ENCODE measurements at regions not wholly inside any gene's neighbourhood (a gene's known extent, or its start where the extent isn't known, plus 50 kb on each side); places are given as distances from the start of the nearest gene placed in this dataset.

DNA sequence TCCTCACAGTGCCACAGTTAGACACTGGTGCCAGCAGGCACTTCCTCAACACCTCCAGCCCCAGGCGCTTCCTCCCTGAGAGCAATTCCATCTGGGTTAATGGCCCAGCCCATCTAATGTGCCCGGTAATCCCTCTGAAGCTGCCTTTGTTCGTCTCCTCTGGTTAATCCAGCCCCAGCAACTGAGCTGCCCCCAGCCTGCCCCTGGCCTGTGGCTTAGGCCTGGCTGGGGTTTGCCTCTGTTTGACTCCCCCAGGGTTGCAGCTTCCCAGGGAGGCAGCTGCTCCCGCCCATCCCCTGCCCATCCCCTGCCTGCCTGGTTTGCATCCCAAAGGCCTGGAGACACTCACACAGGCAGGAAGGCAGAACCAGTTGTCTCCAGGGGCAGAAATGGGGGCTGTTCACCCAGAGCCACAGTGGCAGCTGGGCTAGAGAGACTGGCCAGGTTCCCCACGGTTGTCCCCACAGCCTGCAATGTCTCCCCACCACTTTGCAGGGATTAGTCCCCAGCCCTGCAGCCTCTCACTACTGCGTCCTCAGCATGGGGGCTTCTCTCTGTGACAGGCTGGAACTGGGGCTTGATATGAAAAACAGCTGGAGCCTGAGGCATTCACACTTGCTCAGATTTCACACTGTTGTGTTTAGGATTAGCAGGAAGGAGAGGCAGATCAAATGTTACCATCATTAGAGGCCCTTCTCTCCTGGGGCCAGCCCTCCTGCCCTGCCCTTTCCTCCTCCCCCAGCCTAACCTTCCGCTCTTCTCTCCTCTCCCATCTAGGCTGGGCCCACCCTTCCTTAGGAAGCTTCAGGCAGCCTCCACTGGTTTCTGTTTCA, 120.2 kb downstream of the TLR5 start:
- peaks cover 0 to 12% of the 10 kb centered on the region in 2 experiments; a peak in 2 of 4 replicates for H3K79me2 ChIP-seq (ENCODE audit: control insufficient read depth in 1 of 2, insufficient read depth in 2 of 2, low read length in 2 of 2)
- CTCF ChIA-PET (ENCODE audit: partially characterized antibody): interaction anchor here (0.8 to 2.1 kb wide), 5 partner anchors 15 to 67 kb away, joined by 3 to 7 read pairs (median 5); no protein-coding TSS in a partner anchor
- H4K8ac ChIP-seq (ENCODE audit: extremely low read depth, insufficient read depth, low read length): peak overlapping the region; percentile 75; the same call in 1 of the 2 replicates
- H3K23ac ChIP-seq (ENCODE audit: insufficient read length): no peak overlapping the region
- H2BK12ac ChIP-seq (ENCODE audit: low read depth, low read length): peak overlapping the region; percentile 96; the same call in 1 of the 2 replicates
- POLR2A ChIA-PET (ENCODE audit: partially characterized antibody): interaction anchor here (0.7 to 6.4 kb wide), 19 partner anchors 8 to 227 kb away, joined by 3 to 62 read pairs (median 5); no protein-coding TSS in a partner anchor
- H4K91ac ChIP-seq (replicated peaks; ENCODE audit: insufficient read length, low read length): peak overlapping the region; percentile 91
- H3K4me1 ChIP-seq (replicated peaks in 1 of 4; ENCODE audit: control insufficient read depth in 3 of 4, insufficient read depth in 4 of 4, low read length in 3 of 4): peaks cover 14 to 42% (median 27%) of the 10 kb centered on the region in 4 experiments
- H3K36me3 ChIP-seq (ENCODE audit: control insufficient read depth in 2 of 4, insufficient read depth in 4 of 4, low read length in 3 of 4): peaks cover 7 to 70% (median 26%) of the 10 kb centered on the region in 4 experiments
- peak overlapping the region in 1 of 4 experiments; percentile 61; a peak in 1 of 7 replicates for H3K9ac ChIP-seq (replicated peaks in 1 of 4; ENCODE audit: extremely low read depth in 1 of 4, low read depth in 3 of 4, low read length in 3 of 4)
- peak overlapping the region; percentile 98 for H3K18ac ChIP-seq (ENCODE audit: extremely low read depth, low read length)
- no peak overlapping the region for H3K14ac ChIP-seq (ENCODE audit: insufficient read length)
- H3K4me3 ChIP-seq (ENCODE audit: extremely low read depth in 1 of 4, insufficient read depth in 2 of 4, low read depth in 3 of 4, low read length in 4 of 4): peak overlapping the region in 3 of 4 experiments; percentile 5 to 47 (median 12); a peak in 4 of 8 replicates
- peak overlapping the region; percentile 46; the same call in 1 of the 2 replicates for H3K27ac ChIP-seq (ENCODE audit: low read depth, low read length)
- no peak overlapping the region for H2AFZ ChIP-seq (ENCODE audit: low read length)
- DNase-seq (ENCODE audit: low read depth in 1 of 2, low spot score in 2 of 2) (no peak), FAIRE-seq (peak; percentile 48)
- no peaks in the 10 kb centered on the region for H3K27me3 ChIP-seq (replicated peaks in 1 of 4; ENCODE audit: control insufficient read depth in 3 of 4, extremely low read depth in 1 of 4, insufficient read depth in 3 of 4, low read length in 3 of 4)
- peak overlapping the region; percentile 98 for H2BK5ac ChIP-seq (ENCODE audit: low read depth, low read length)
- no peaks in the 10 kb centered on the region for H3K9me3 ChIP-seq (ENCODE audit: insufficient read depth in 2 of 2, low read depth in 1 of 2, low read length in 1 of 2)
- H4K5ac ChIP-seq (ENCODE audit: insufficient read length, low read depth, low read length): peak overlapping the region; percentile 82
- H2BK20ac ChIP-seq (ENCODE audit: low read length): peak overlapping the region; percentile 40; the same call in 1 of the 2 replicates
- H3K79me1 ChIP-seq (ENCODE audit: low read depth, low read length): peaks cover 6% of the 10 kb centered on the region
- H2AK5ac ChIP-seq (ENCODE audit: low read depth, low read length): peak overlapping the region; percentile 61; the same call in 1 of the 2 replicates
- peaks cover 3% of the 10 kb centered on the region; the same call in 1 of the 2 replicates for H3K23me2 ChIP-seq (ENCODE audit: low read depth, low read length)
- H3K4me2 ChIP-seq (ENCODE audit: insufficient read depth in 1 of 2, low read depth in 2 of 2, low read length in 2 of 2): peak overlapping the region; percentile 59 to 73
- peak overlapping the region; percentile 67; the same call in 1 of the 2 replicates for H2BK15ac ChIP-seq (ENCODE audit: low read length)
- H3K4ac ChIP-seq (replicated peaks; ENCODE audit: insufficient read length, low read depth, low read length): peak overlapping the region; percentile 100
- H2BK120ac ChIP-seq (replicated peaks; ENCODE audit: low read depth, low read length): peak overlapping the region; percentile 88
- peak overlapping the region; percentile 43 for H3K56ac ChIP-seq (replicated peaks; ENCODE audit: insufficient read length, low read depth, low read length)
- 33% methylated on average over 6 of the region's 7 CpGs; no CpG with 5 or more reads in 1 of the 2 experiments for WGBS, 2 experiments (ENCODE audit: extremely low coverage in 1 of 2, insufficient coverage in 1 of 2, insufficient read length in 1 of 2, insufficient replicate concordance in 2 of 2, low coverage in 1 of 2, low lambda C conversion rate in 2 of 2, missing lambda C conversion rate in 1 of 2)
- H4K20me1 ChIP-seq (replicated peaks in 1 of 2; ENCODE audit: control insufficient read depth in 1 of 2, insufficient read depth in 2 of 2, low read length in 2 of 2): peaks cover 2 to 4% of the 10 kb centered on the region in 2 experiments
- no peak for TF ChIP-seq ATF3 (IDR thresholded peaks at IDR 0.05; ENCODE audit: insufficient read depth, low read depth, low read length)
- TF ChIP-seq TCF12 (IDR thresholded peaks at IDR 0.05; ENCODE audit: low read depth, low read length): no peak
- TF ChIP-seq SIN3A (conservative IDR thresholded peaks at IDR 0.05 in 1 of 2, IDR thresholded peaks at IDR 0.05 in 1 of 2; ENCODE audit: low read depth in 1 of 2, low read length in 2 of 2): peak in 1 of 2 experiments; percentile 50; a peak in 1 of 4 replicates
- TF ChIP-seq SP4 (IDR thresholded peaks at IDR 0.05; ENCODE audit: low read length): 0 out of 2 replicates have a peak, but pooled peaks have one; percentile 27
- peak; percentile 21; the same call in 1 of the 2 replicates for TF ChIP-seq TAF1 (IDR thresholded peaks at IDR 0.05; ENCODE audit: low read depth, low read length)
- peak in 1 of 3 experiments; percentile 6; a peak in 1 of 4 replicates for TF ChIP-seq CTCF (IDR thresholded peaks at IDR 0.05; ENCODE audit: control extremely low read depth in 1 of 3, insufficient read depth in 1 of 3, low read depth in 1 of 3, low read length in 3 of 3)
- TF ChIP-seq SIX5 (IDR thresholded peaks at IDR 0.05; ENCODE audit: low read depth, low read length): no peak
